Muscle layer of duodenum (tissue), 2 donors: ENCODE measurements at regions not wholly inside any gene's neighbourhood (a gene's known extent, or its start where the extent isn't known, plus 50 kb on each side); places are given as distances from the start of the nearest gene placed in this dataset.
"Not testable (repeated sequence)": the region's sequence is repeated elsewhere in the genome, so short reads cannot be mapped to it uniquely, and the experiment has no call there.

Experiments
- H3K27ac ChIP-seq: one replicate; pipeline ENCODE4 v1.7.0; 2013; ENCODE audit warnings: mild to moderate bottlenecking, low read length
- H3K27me3 ChIP-seq: one replicate; pipeline ENCODE4 v1.7.0; 2013; ENCODE audit warnings: low read depth, mild to moderate bottlenecking, control low read depth, low read length
- H3K36me3 ChIP-seq, 2 donors: one replicate each; pipeline ENCODE4 v1.7.0; 2013; ENCODE audit warnings: low read length in 2 of 2, control low read depth in 1 of 2, mild to moderate bottlenecking in 1 of 2; ENCODE audit not compliant: insufficient read depth in 2 of 2, control insufficient read depth in 1 of 2
- H3K4me1 ChIP-seq, 2 donors: one replicate each; pipeline ENCODE4 v1.7.0; 2013; ENCODE audit warnings: low read length in 2 of 2, mild to moderate bottlenecking in 2 of 2, control low read depth in 1 of 2, moderate library complexity in 1 of 2; ENCODE audit not compliant: insufficient read depth in 2 of 2, control insufficient read depth in 1 of 2
- H3K4me3 ChIP-seq, 2 donors: one replicate each; pipeline ENCODE4 v1.7.0; 2013; ENCODE audit warnings: low read length in 2 of 2, low read depth in 1 of 2, mild to moderate bottlenecking in 1 of 2
- H3K9me3 ChIP-seq, 2 donors: one replicate each; pipeline ENCODE4 v1.7.0; 2013; ENCODE audit warnings: low read length in 2 of 2, control low read depth in 1 of 2, mild to moderate bottlenecking in 1 of 2; ENCODE audit not compliant: control insufficient read depth in 1 of 2
- donor health status: healthy.

DNA sequence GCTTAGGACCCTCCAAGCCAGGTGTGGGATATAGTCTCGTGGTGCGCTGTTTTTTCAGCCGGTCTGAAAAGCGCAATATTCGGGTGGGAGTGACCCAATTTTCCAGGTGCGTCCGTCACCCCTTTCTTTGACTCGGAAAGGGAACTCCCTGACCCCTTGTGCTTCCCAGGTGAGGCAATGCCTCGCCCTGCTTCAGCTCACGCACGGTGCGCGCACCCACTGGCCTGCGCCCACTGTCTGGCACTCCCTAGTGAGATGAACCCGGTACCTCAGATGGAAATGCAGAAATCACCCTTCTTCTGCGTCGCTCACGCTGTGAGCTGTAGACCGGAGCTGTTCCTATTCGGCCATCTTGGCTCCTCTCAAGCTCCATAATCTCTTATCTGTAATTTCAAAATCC is 408.0 kb downstream of the FAM72C start:
- H3K9me3 ChIP-seq, H3K4me3 ChIP-seq, H3K4me1 ChIP-seq, H3K27ac ChIP-seq, H3K27me3 ChIP-seq, H3K36me3 ChIP-seq: not testable (repeated sequence)

DNA sequence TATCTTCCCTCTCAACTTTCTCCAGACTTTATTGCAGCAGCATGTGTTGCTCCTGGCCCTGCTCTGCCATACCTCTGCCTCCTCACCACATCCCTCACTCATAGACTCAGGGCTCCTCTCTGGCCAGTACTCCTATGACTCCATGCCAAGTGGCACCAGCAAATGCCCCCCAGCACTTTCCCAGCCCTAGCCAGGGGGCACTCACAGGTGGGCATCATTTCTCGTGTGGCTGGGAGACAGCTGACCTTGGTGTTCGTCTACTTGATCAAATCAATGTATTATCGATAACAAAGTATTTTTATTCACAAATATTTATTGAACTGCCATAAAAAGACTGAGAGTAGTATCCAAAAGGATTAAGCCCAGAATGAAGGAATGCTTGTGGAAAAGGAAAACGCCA is 418.2 kb downstream of the FAM72C start:
- Histone ChIP-seq H3K4me1 (no peaks in the 10 kb centered on the region), H3K27ac (no peak overlapping the region), H3K9me3 (no peaks in the 10 kb centered on the region), H3K36me3 (no peaks in the 10 kb centered on the region), H3K27me3 (no peaks in the 10 kb centered on the region), H3K4me3 (no peak overlapping the region)

DNA sequence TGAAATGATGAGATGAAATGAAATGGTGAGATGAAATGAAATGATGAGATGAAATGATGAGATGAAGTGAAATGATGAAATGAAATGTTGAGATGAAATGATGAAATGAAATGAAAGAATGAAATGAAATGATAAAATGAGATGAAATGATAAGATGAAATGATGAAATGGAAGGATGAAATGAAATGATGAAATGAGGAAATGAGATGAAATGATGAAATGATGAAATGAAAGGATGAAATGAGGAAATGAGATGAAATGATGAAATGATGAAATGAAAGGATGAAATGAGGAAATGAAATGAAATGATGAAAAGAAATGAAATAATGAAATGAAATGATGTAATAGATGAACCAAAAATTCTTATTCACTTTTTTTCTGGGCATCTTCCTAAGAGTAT is 467.1 kb downstream of the FAM72C start:
- not testable (repeated sequence) for H3K4me1 ChIP-seq, H3K27ac ChIP-seq, H3K9me3 ChIP-seq, H3K4me3 ChIP-seq, H3K36me3 ChIP-seq, H3K27me3 ChIP-seq

DNA sequence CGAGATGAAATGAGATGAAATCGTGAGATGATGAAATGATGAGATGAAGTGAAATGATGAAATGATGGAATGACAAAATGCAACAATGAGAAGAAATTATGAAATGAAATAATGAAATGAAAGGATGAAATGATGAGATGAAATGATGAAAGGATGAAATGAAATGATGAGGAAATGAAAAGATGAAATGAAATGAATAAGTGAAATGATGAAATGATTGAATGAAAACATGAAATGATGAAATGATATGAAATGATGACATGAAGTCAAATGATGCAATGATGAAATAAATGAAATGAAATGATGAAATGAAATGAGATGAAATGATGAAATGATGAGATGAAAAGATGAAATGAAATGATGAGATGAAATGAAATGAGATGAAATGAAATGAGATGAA is 467.7 kb downstream of the FAM72C start:
- not testable (repeated sequence) for H3K9me3 ChIP-seq, H3K4me1 ChIP-seq, H3K36me3 ChIP-seq, H3K27ac ChIP-seq, H3K27me3 ChIP-seq, H3K4me3 ChIP-seq

DNA sequence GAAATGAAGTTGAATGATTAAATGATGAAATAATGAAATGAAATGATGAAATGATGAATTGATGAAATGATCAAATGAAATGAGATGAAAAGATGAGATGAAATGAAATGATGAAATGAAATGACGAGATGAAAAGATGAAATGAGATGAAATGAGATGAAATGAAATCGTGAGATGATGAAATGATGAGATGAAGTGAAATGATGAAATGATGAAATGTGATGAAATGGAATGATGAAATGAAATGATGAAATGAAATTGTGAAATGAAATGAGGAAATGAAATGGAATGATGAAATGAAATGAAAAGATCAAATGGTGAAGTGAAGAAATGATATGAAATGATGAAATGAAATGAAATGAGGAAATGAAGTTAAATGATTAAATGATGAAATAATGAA is 468.7 kb downstream of the FAM72C start:
- not testable (repeated sequence) for H3K27ac ChIP-seq, H3K4me3 ChIP-seq, H3K4me1 ChIP-seq, H3K36me3 ChIP-seq, H3K27me3 ChIP-seq, H3K9me3 ChIP-seq

DNA sequence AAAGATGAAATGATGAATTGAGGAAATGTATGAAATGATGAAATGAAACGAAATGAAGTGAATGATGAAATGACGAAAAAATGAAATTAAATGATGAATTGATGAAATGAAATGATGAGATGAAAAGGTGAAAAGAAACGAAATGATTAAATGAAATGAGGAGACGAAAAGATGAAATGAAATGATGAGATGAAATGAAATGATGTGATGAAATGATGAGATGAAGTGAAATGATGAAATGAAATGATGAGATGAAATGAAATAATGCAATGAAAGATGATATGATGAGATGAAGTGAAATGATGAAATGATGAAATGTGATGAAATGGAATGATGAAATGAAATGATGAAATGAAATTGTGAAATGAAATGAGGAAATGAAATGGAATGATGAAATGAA is 469.7 kb downstream of the FAM72C start:
- H3K4me3 ChIP-seq, H3K36me3 ChIP-seq, H3K27me3 ChIP-seq, H3K27ac ChIP-seq, H3K4me1 ChIP-seq, H3K9me3 ChIP-seq: not testable (repeated sequence)

DNA sequence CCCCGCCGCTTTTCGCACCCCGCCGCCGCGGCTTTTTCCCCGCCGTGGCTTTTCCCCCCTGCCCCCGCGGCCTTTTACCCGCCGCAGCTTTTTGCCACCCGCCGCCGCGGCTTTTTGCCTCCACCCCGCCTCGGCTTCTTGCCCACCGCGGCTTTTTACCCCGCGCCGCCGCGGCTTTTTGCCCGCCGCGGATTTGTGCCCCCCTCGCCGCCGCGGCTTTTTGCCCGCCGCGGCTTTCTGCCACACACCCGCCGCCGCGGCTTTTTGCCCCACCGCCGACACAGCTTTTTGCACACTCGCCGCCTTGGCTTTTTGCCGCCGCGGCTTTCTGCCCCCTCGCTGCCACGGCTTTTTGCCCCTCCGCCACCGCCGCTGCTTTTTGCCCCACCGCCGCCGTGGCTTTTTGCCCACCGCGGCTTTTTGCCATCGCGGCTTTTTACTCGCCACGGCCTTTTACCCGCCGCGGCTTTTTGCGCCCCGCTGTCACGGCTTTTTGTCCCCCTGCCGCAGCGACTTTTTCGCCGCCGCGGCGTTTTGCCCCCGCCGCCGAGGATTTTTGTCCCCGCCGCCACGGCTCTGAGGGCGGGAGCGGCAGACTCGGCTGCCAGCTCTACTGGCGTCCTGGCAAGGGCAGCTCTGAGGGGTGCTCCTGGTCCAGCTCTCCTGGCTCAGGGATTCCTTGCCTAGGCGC is 473.6 kb downstream of the FAM72C start:
- H3K9me3 ChIP-seq, H3K36me3 ChIP-seq, H3K27ac ChIP-seq, H3K27me3 ChIP-seq, H3K4me1 ChIP-seq: not testable (repeated sequence)
- H3K4me3 ChIP-seq, result peak overlapping the region in 1 of 2 donors; percentile 58

DNA sequence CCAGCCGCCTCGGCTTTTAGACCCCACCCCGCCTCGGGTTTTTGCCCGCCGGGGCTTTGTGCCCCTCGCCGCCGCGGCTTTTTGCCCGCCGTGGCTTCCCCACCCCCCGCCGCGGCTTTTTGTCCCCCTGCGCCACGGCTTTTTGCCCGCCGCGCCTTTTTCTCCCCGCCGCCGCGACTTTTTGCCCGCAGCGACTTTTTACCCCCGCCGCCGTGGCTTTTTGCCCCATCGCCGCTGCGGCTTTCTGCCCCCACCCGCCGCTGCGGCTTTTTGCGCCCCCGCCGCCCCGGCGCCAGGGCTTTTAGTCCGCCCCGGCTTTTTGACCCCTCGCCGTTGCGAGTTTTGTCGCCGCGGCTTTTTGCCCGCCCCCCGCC is 474.4 kb downstream of the FAM72C start:
- Histone ChIP-seq H3K4me1 (no peaks in the 10 kb centered on the region), H3K27me3 (no peaks in the 10 kb centered on the region), H3K9me3 (no peaks in the 10 kb centered on the region), H3K36me3 (no peaks in the 10 kb centered on the region), H3K4me3 (peak overlapping the region in 1 of 2 donors; percentile 54), H3K27ac (no peak overlapping the region)

DNA sequence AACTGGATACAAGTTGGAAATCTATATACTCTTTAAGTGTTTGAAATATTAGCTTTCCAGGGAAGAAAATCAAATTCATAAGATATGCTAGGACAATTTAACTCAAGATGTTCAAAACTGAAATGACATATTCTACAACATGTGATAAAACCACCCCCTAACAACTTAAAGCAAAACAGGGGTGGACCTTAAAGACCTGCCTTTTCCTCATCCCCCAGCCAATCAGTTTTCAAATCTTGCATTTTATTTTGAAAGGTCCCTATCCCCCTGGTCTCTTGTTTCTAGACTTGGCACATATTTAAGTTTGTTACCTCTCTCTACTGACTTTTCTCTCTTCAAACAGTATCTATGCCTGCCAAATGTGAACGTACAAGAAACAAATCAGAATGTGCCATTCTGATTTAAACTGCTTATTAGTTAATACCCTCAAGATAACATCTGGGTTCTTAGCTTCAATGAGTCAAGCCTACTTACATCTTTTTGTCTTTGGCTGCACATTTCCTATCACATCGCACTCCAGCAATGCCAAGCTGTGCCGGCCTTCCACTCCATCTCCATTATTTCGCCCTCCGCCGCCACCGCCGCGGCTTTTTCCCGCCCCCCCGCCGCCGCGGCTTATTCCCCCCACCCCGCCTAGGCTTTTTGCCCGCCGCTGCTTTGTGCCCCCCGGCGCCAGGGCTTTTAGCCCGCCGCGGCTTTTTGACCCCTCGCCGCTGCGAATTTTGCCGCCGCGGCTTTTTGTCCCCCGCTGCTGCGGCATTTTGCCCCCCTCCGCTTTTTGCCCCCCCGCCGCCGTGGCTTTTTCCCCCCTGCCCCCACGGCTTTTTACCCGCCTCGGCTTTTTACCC is 475.0 kb downstream of the FAM72C start:
- H3K27me3 ChIP-seq, H3K36me3 ChIP-seq, H3K9me3 ChIP-seq, H3K27ac ChIP-seq, H3K4me1 ChIP-seq: not testable (repeated sequence)
- peak overlapping the region in 1 of 2 donors; percentile 54 for H3K4me3 ChIP-seq
